ENCODE measurements at regions not wholly inside any gene's neighbourhood (a gene's known extent, or its start where the extent isn't known, plus 50 kb on each side); places are given as distances from the start of the nearest gene placed in this dataset.

- no peak overlapping the region for H3K4me3 ChIP-seq (ENCODE audit: low read depth in 1 of 2, low read length in 2 of 2)
- no peak overlapping the region for H3K9ac ChIP-seq (ENCODE audit: low read length)
- H3K27me3 ChIP-seq (ENCODE audit: control insufficient read depth in 1 of 2, insufficient read depth in 2 of 2, low read length in 2 of 2), result no peaks in the 10 kb centered on the region
- no peaks in the 10 kb centered on the region for H3K4me1 ChIP-seq (ENCODE audit: insufficient read depth, low read length)
- H3K27ac ChIP-seq (ENCODE audit: low read depth, low read length), result no peak overlapping the region
- H3K36me3 ChIP-seq (ENCODE audit: insufficient read depth, low read length), result no peaks in the 10 kb centered on the region
- no peaks in the 10 kb centered on the region for H3K9me3 ChIP-seq (ENCODE audit: low read length)
Measured at GRCh38 chr18:75624869-75625268, 197.4 kb upstream of the SMIM21 start.

GRCh38 chr18:75621818-75622217 is 194.3 kb upstream of the SMIM21 start:
- no peak overlapping the region for H3K27ac ChIP-seq (ENCODE audit: low read depth, low read length)
- no peaks in the 10 kb centered on the region for H3K9me3 ChIP-seq (ENCODE audit: low read length)
- no peaks in the 10 kb centered on the region for H3K36me3 ChIP-seq (ENCODE audit: insufficient read depth, low read length)
- no peaks in the 10 kb centered on the region for H3K4me1 ChIP-seq (ENCODE audit: insufficient read depth, low read length)
- no peaks in the 10 kb centered on the region for H3K27me3 ChIP-seq (ENCODE audit: control insufficient read depth in 1 of 2, insufficient read depth in 2 of 2, low read length in 2 of 2)
- no peak overlapping the region for H3K9ac ChIP-seq (ENCODE audit: low read length)
- no peak overlapping the region for H3K4me3 ChIP-seq (ENCODE audit: low read depth in 1 of 2, low read length in 2 of 2)

GRCh38 chr18:75618146-75618545 is 190.6 kb upstream of the SMIM21 start:
- Histone ChIP-seq H3K4me3 (ENCODE audit: low read depth in 1 of 2, low read length in 2 of 2) (no peak overlapping the region), H3K36me3 (ENCODE audit: insufficient read depth, low read length) (no peaks in the 10 kb centered on the region), H3K9me3 (ENCODE audit: low read length) (no peaks in the 10 kb centered on the region), H3K27me3 (ENCODE audit: control insufficient read depth in 1 of 2, insufficient read depth in 2 of 2, low read length in 2 of 2) (no peaks in the 10 kb centered on the region), H3K9ac (ENCODE audit: low read length) (no peak overlapping the region), H3K27ac (ENCODE audit: low read depth, low read length) (no peak overlapping the region), H3K4me1 (ENCODE audit: insufficient read depth, low read length) (no peaks in the 10 kb centered on the region)

GRCh38 chr18:75612456-75612855 is 185.0 kb upstream of the SMIM21 start:
- Histone ChIP-seq H3K27me3 (ENCODE audit: control insufficient read depth in 1 of 2, insufficient read depth in 2 of 2, low read length in 2 of 2) (no peaks in the 10 kb centered on the region), H3K9ac (ENCODE audit: low read length) (no peak overlapping the region), H3K36me3 (ENCODE audit: insufficient read depth, low read length) (no peaks in the 10 kb centered on the region), H3K4me3 (ENCODE audit: low read depth in 1 of 2, low read length in 2 of 2) (no peak overlapping the region), H3K9me3 (ENCODE audit: low read length) (no peaks in the 10 kb centered on the region), H3K4me1 (ENCODE audit: insufficient read depth, low read length) (no peaks in the 10 kb centered on the region), H3K27ac (ENCODE audit: low read depth, low read length) (no peak overlapping the region)

- no peak overlapping the region for H3K9ac ChIP-seq (ENCODE audit: low read length)
- H3K4me1 ChIP-seq (ENCODE audit: insufficient read depth, low read length), result no peaks in the 10 kb centered on the region
- H3K4me3 ChIP-seq (ENCODE audit: low read depth in 1 of 2, low read length in 2 of 2), result no peak overlapping the region
- H3K27me3 ChIP-seq (ENCODE audit: control insufficient read depth in 1 of 2, insufficient read depth in 2 of 2, low read length in 2 of 2), result no peaks in the 10 kb centered on the region
- H3K9me3 ChIP-seq (ENCODE audit: low read length), result no peaks in the 10 kb centered on the region
- H3K36me3 ChIP-seq (ENCODE audit: insufficient read depth, low read length), result no peaks in the 10 kb centered on the region
- H3K27ac ChIP-seq (ENCODE audit: low read depth, low read length), result no peak overlapping the region
Measured at GRCh38 chr18:75607701-75608100, 180.2 kb upstream of the SMIM21 start.

GRCh38 chr18:75592527-75592926 is 165.0 kb upstream of the SMIM21 start:
- Histone ChIP-seq H3K4me1 (ENCODE audit: insufficient read depth, low read length) (no peaks in the 10 kb centered on the region), H3K36me3 (ENCODE audit: insufficient read depth, low read length) (no peaks in the 10 kb centered on the region), H3K27ac (ENCODE audit: low read depth, low read length) (no peak overlapping the region), H3K4me3 (ENCODE audit: low read depth in 1 of 2, low read length in 2 of 2) (no peak overlapping the region), H3K9ac (ENCODE audit: low read length) (no peak overlapping the region), H3K27me3 (ENCODE audit: control insufficient read depth in 1 of 2, insufficient read depth in 2 of 2, low read length in 2 of 2) (no peaks in the 10 kb centered on the region), H3K9me3 (ENCODE audit: low read length) (peaks cover 7% of the 10 kb centered on the region)

GRCh38 chr18:75588412-75588811 is 160.9 kb upstream of the SMIM21 start:
- Histone ChIP-seq H3K27ac (ENCODE audit: low read depth, low read length) (no peak overlapping the region), H3K9me3 (ENCODE audit: low read length) (peaks cover 2% of the 10 kb centered on the region), H3K9ac (ENCODE audit: low read length) (no peak overlapping the region), H3K36me3 (ENCODE audit: insufficient read depth, low read length) (no peaks in the 10 kb centered on the region), H3K27me3 (ENCODE audit: control insufficient read depth in 1 of 2, insufficient read depth in 2 of 2, low read length in 2 of 2) (no peaks in the 10 kb centered on the region), H3K4me1 (ENCODE audit: insufficient read depth, low read length) (no peaks in the 10 kb centered on the region), H3K4me3 (ENCODE audit: low read depth in 1 of 2, low read length in 2 of 2) (no peak overlapping the region)

GRCh38 chr18:75587131-75587530 is 159.6 kb upstream of the SMIM21 start:
- H3K27me3 ChIP-seq (ENCODE audit: control insufficient read depth in 1 of 2, insufficient read depth in 2 of 2, low read length in 2 of 2), result no peaks in the 10 kb centered on the region
- H3K36me3 ChIP-seq (ENCODE audit: insufficient read depth, low read length), result no peaks in the 10 kb centered on the region
- no peaks in the 10 kb centered on the region for H3K4me1 ChIP-seq (ENCODE audit: insufficient read depth, low read length)
- H3K9ac ChIP-seq (ENCODE audit: low read length), result no peak overlapping the region
- no peaks in the 10 kb centered on the region for H3K9me3 ChIP-seq (ENCODE audit: low read length)
- H3K27ac ChIP-seq (ENCODE audit: low read depth, low read length), result no peak overlapping the region
- H3K4me3 ChIP-seq (ENCODE audit: low read depth in 1 of 2, low read length in 2 of 2), result no peak overlapping the region

- H3K27ac ChIP-seq (ENCODE audit: low read depth, low read length), result no peak overlapping the region
- H3K36me3 ChIP-seq (ENCODE audit: insufficient read depth, low read length), result no peaks in the 10 kb centered on the region
- no peak overlapping the region for H3K9ac ChIP-seq (ENCODE audit: low read length)
- H3K4me3 ChIP-seq (ENCODE audit: low read depth in 1 of 2, low read length in 2 of 2), result no peak overlapping the region
- H3K27me3 ChIP-seq (ENCODE audit: control insufficient read depth in 1 of 2, insufficient read depth in 2 of 2, low read length in 2 of 2), result no peaks in the 10 kb centered on the region
- H3K9me3 ChIP-seq (ENCODE audit: low read length), result no peaks in the 10 kb centered on the region
- no peaks in the 10 kb centered on the region for H3K4me1 ChIP-seq (ENCODE audit: insufficient read depth, low read length)
Measured at GRCh38 chr18:75586130-75586889, 158.8 kb upstream of the SMIM21 start.

- Histone ChIP-seq H3K9ac (ENCODE audit: low read length) (no peak overlapping the region), H3K4me3 (ENCODE audit: low read depth in 1 of 2, low read length in 2 of 2) (no peak overlapping the region), H3K36me3 (ENCODE audit: insufficient read depth, low read length) (no peaks in the 10 kb centered on the region), H3K4me1 (ENCODE audit: insufficient read depth, low read length) (no peaks in the 10 kb centered on the region), H3K9me3 (ENCODE audit: low read length) (no peaks in the 10 kb centered on the region), H3K27ac (ENCODE audit: low read depth, low read length) (no peak overlapping the region), H3K27me3 (ENCODE audit: control insufficient read depth in 1 of 2, insufficient read depth in 2 of 2, low read length in 2 of 2) (no peaks in the 10 kb centered on the region)
Measured at GRCh38 chr18:75582940-75583339, 155.4 kb upstream of the SMIM21 start.

- H3K4me3 ChIP-seq (ENCODE audit: low read depth in 1 of 2, low read length in 2 of 2), result no peak overlapping the region
- H3K27me3 ChIP-seq (ENCODE audit: control insufficient read depth in 1 of 2, insufficient read depth in 2 of 2, low read length in 2 of 2), result no peaks in the 10 kb centered on the region
- no peak overlapping the region for H3K9ac ChIP-seq (ENCODE audit: low read length)
- H3K9me3 ChIP-seq (ENCODE audit: low read length), result no peaks in the 10 kb centered on the region
- no peaks in the 10 kb centered on the region for H3K36me3 ChIP-seq (ENCODE audit: insufficient read depth, low read length)
- H3K4me1 ChIP-seq (ENCODE audit: insufficient read depth, low read length), result no peaks in the 10 kb centered on the region
- no peak overlapping the region for H3K27ac ChIP-seq (ENCODE audit: low read depth, low read length)
Measured at GRCh38 chr18:75582406-75582821, 154.9 kb upstream of the SMIM21 start.
